Keratinocyte (primary cell): ENCODE measurements at regions not wholly inside any gene's neighbourhood (a gene's known extent, or its start where the extent isn't known, plus 50 kb on each side); places are given as distances from the start of the nearest gene placed in this dataset.
A peak's percentile ranks its signal among the peaks of the same experiment; 100 is the strongest.

Source experiments
- DNase-seq: peaks from one replicate; pipeline ENCODE4 v3.0.0-alpha.2; 2011; ENCODE audit warnings: low read depth, missing footprints, low spot score
- FAIRE-seq: peaks from 2 replicates; lab custom pipeline; 2011; peaks lifted over from hg19 to GRCh38; lab: Jason Lieb, UNC
- H2AFZ ChIP-seq: 2 replicates; pipeline ENCODE4 v1.6.0; 2012; ENCODE audit warnings: low read length, control low read depth, inconsistent platforms; ENCODE audit not compliant: control insufficient read depth
- H3K27ac ChIP-seq: 2 replicates; pipeline ENCODE4 v1.5.1; 2011; ENCODE audit warnings: low read length; ENCODE audit not compliant: control insufficient read depth, insufficient read depth
- H3K27me3 ChIP-seq: 3 replicates; pipeline ENCODE4 v1.6.0; 2011; ENCODE audit warnings: low read length; ENCODE audit not compliant: control insufficient read depth, insufficient read depth; ENCODE audit errors: extremely low read depth
- H3K36me3 ChIP-seq, 2 experiments: 2 replicates in 1 of 2; 3 replicates in 1 of 2; pipeline ENCODE4 v1.5.1; 2011; ENCODE audit warnings: low read length in 2 of 2, mild to moderate bottlenecking in 1 of 2; ENCODE audit not compliant: control insufficient read depth in 2 of 2, insufficient read depth in 2 of 2; ENCODE audit errors: extremely low read depth in 1 of 2
- H3K4me1 ChIP-seq: 3 replicates; pipeline ENCODE4 v1.5.1; 2011; ENCODE audit warnings: low read length; ENCODE audit not compliant: control insufficient read depth, insufficient read depth; ENCODE audit errors: extremely low read depth
- H3K4me2 ChIP-seq: 3 replicates; pipeline ENCODE4 v1.6.0; 2011; ENCODE audit warnings: low read depth, low read length; ENCODE audit not compliant: control insufficient read depth, insufficient read depth; ENCODE audit errors: extremely low read depth
- H3K4me3 ChIP-seq, 3 experiments: fragments of 200-600 bp in 1 of 3; sonication (generic) in 1 of 3; 2 replicates in 2 of 3; 3 replicates in 1 of 3; pipeline ENCODE4 v1.5.1; 2011 to 2016; ENCODE audit warnings: low read length in 3 of 3, mild to moderate bottlenecking in 3 of 3, control low read depth in 2 of 3, inconsistent platforms in 1 of 3, low read depth in 1 of 3, mixed read lengths in 1 of 3, mixed run types in 1 of 3, moderate library complexity in 1 of 3; ENCODE audit not compliant: control insufficient read depth in 2 of 3, insufficient read depth in 2 of 3; ENCODE audit errors: extremely low read depth in 1 of 3
- H3K79me2 ChIP-seq: 2 replicates; pipeline ENCODE4 v1.6.0; 2012; ENCODE audit warnings: low read length; ENCODE audit not compliant: control insufficient read depth, insufficient read depth
- H3K9ac ChIP-seq: 3 replicates; pipeline ENCODE4 v1.6.0; 2011; ENCODE audit warnings: low read length; ENCODE audit not compliant: control insufficient read depth, insufficient read depth; ENCODE audit errors: extremely low read depth
- H3K9me1 ChIP-seq: 3 replicates; pipeline ENCODE4 v1.6.0; 2011; ENCODE audit warnings: low read length; ENCODE audit not compliant: control insufficient read depth, insufficient read depth; ENCODE audit errors: extremely low read depth
- H3K9me3 ChIP-seq: 2 replicates; pipeline ENCODE4 v1.5.1; 2012; ENCODE audit warnings: low read depth, low read length; ENCODE audit not compliant: control insufficient read depth
- H4K20me1 ChIP-seq: 3 replicates; pipeline ENCODE4 v1.6.0; 2011; ENCODE audit warnings: low read length; ENCODE audit not compliant: control insufficient read depth, insufficient read depth; ENCODE audit errors: extremely low read depth
- EZH2 ChIP-seq: IDR thresholded peaks from one replicate; pipeline ENCODE4 v1.6.1; 2012; ENCODE audit warnings: inconsistent platforms, mild to moderate bottlenecking, low read length, moderate library complexity
- dilution Hi-C: fragments of 300-500 bp; cut with MboI; formaldehyde crosslinking; loops from one replicate; pipeline ENCODE4 v1.7.0; 2020; ENCODE audit warnings: low sequenced_read_pairs; ENCODE audit not compliant: extremely low pct_ligation_motif_present
- TF ChIP-seq, protein P1 (sequence below), 3 experiments: IDR thresholded peaks in 1 of 3; conservative IDR thresholded peaks in 1 of 3; optimal IDR thresholded peaks in 1 of 3; 2 replicates in 2 of 3; 3 replicates in 1 of 3; pipeline versions ENCODE3 to v1.5.1; 2011; ENCODE audit warnings: low read length in 3 of 3, mild to moderate bottlenecking in 3 of 3, moderate library complexity in 2 of 3, control low read depth in 1 of 3, inconsistent platforms in 1 of 3; ENCODE audit not compliant: insufficient read depth in 2 of 3; ENCODE audit errors: extremely low read depth in 1 of 3

DNA sequence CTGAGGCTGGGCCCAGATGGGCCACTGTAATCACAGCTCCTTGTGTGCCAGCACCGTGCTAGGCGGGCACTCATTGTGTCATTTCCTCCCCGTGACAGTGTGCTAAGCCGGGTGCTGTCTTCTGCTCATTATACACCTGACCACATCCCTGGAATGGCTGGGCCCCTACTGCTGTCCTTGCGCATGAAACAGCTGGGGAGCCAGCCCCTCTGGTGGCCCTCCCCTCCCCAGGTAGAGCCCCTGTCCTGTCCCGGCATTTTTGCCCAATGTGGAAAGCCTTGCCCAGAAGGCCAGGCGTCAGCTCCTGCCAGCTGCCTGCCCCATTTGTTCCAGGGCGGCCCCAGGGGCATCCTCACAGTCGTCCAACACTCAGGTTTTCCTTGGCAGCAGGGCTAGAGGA, 107.4 kb upstream of the CASZ1 start:
- Histone ChIP-seq H3K4me1 (peaks cover 36% of the 10 kb centered on the region), H3K27ac (no peak overlapping the region), H3K9me1 (no peaks in the 10 kb centered on the region), H3K4me3 (no peak overlapping the region), H3K27me3 (no peaks in the 10 kb centered on the region), H3K4me2 (no peak overlapping the region), H3K9ac (no peak overlapping the region), H2AFZ (peak overlapping the region; percentile 6), H3K9me3 (no peaks in the 10 kb centered on the region), H3K79me2 (no peaks in the 10 kb centered on the region), H4K20me1 (no peaks in the 10 kb centered on the region), H3K36me3 (no peaks in the 10 kb centered on the region)
- no peak for DNase-seq
- TF ChIP-seq EZH2 = no peak
- TF ChIP-seq, protein P1, sequence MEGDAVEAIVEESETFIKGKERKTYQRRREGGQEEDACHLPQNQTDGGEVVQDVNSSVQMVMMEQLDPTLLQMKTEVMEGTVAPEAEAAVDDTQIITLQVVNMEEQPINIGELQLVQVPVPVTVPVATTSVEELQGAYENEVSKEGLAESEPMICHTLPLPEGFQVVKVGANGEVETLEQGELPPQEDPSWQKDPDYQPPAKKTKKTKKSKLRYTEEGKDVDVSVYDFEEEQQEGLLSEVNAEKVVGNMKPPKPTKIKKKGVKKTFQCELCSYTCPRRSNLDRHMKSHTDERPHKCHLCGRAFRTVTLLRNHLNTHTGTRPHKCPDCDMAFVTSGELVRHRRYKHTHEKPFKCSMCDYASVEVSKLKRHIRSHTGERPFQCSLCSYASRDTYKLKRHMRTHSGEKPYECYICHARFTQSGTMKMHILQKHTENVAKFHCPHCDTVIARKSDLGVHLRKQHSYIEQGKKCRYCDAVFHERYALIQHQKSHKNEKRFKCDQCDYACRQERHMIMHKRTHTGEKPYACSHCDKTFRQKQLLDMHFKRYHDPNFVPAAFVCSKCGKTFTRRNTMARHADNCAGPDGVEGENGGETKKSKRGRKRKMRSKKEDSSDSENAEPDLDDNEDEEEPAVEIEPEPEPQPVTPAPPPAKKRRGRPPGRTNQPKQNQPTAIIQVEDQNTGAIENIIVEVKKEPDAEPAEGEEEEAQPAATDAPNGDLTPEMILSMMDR (optimal IDR thresholded peaks at IDR 0.05 in 1 of 3, IDR thresholded peaks at IDR 0.05 in 1 of 3, conservative IDR thresholded peaks at IDR 0.05 in 1 of 3; ENCODE audit: extremely low read depth in 1 of 3, insufficient read depth in 2 of 3, low read length in 3 of 3) = no peak
- dilution Hi-C loops = no loop called here
- no peak for FAIRE-seq

DNA sequence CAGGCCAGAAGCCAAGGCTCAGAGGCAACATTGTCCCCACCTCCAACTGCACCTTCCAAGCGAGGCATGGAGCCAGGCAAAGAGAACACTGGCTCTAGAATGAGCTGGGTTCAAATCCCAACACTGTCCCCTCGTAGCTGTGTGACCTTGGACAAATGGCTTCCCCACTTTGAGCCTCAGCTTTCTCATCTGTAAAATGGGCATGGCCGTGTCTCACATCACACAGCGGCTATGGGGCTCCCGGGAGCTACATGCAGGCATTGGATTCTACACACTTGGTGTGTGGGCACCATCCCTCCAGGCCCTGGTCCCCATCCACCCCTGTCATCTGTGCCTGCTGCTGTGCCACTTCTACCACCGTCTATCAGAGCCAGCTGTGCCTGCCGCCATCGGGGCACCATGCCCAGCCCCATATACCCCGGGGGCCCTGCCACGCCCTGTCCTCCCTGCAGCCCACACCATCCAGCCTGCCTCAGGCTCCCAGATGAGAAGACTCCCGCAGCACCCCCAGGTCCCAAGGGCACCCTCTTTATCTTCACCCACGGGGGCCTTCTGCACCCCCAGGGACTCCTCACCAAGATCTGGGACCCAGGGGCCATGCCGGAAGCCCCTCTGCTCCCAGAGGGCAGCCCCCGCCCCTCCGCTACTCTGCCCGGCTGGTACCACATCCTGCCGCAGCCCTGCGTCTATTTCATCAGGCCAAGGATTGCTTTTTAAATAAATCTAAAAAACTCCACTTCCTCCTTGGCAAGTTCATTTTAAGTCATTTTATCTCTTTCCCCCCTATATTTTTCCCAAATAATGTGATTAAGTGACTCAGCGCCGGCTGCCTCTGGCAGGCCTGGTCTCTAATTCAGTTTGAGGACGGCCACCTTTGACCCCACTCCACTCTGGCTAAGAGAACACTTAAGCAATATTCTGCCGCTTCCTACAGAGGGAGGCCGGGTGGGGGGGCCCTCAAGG, 107.8 kb upstream of the TARDBP start:
- H4K20me1 ChIP-seq = no peaks in the 10 kb centered on the region
- no peaks in the 10 kb centered on the region for H3K9me1 ChIP-seq
- dilution Hi-C loops = no loop called here
- no peaks in the 10 kb centered on the region for H3K9me3 ChIP-seq
- H3K36me3 ChIP-seq = no peaks in the 10 kb centered on the region
- FAIRE-seq (peak; percentile 13), DNase-seq (no peak)
- no peak overlapping the region for H3K4me2 ChIP-seq
- TF ChIP-seq EZH2 = no peak
- TF ChIP-seq, protein P1 (optimal IDR thresholded peaks at IDR 0.05 in 1 of 3, IDR thresholded peaks at IDR 0.05 in 1 of 3, conservative IDR thresholded peaks at IDR 0.05 in 1 of 3; ENCODE audit: extremely low read depth in 1 of 3, insufficient read depth in 2 of 3, low read length in 3 of 3) = no peak
- no peaks in the 10 kb centered on the region for H3K79me2 ChIP-seq
- H2AFZ ChIP-seq = no peak overlapping the region
- no peak overlapping the region for H3K9ac ChIP-seq
- H3K4me1 ChIP-seq = peaks cover 28% of the 10 kb centered on the region
- no peaks in the 10 kb centered on the region for H3K27me3 ChIP-seq
- no peak overlapping the region for H3K4me3 ChIP-seq
- H3K27ac ChIP-seq = no peak overlapping the region
